Thymus (tissue), 11 donors: ENCODE measurements at regions not wholly inside any gene's neighbourhood (a gene's known extent, or its start where the extent isn't known, plus 50 kb on each side); places are given as distances from the start of the nearest gene placed in this dataset.

ENCODE experiments used
- DNase-seq, 9 donors: peaks; one replicate each; pipeline ENCODE4 v3.0.0-alpha.2; 2013; ENCODE audit warnings: low spot score in 9 of 9, low read depth in 6 of 9, missing footprints in 1 of 9
- H3K27ac ChIP-seq, 2 donors: one replicate each; pipeline ENCODE4 v1.5.1; 2013; ENCODE audit warnings: control low read depth in 1 of 2, low read depth in 1 of 2, low read length in 1 of 2, mild to moderate bottlenecking in 1 of 2, moderate library complexity in 1 of 2
- H3K27me3 ChIP-seq, 2 donors: one replicate each; pipeline ENCODE4 v1.5.1; 2013; ENCODE audit warnings: low read length in 1 of 2; ENCODE audit not compliant: control insufficient read depth in 2 of 2, insufficient read depth in 1 of 2
- H3K36me3 ChIP-seq, 2 donors: one replicate each; pipeline ENCODE4 v1.5.1; 2013; ENCODE audit warnings: low read length in 1 of 2, mild to moderate bottlenecking in 1 of 2, moderate library complexity in 1 of 2; ENCODE audit not compliant: control insufficient read depth in 2 of 2, insufficient read depth in 2 of 2
- H3K4me1 ChIP-seq, 2 donors: one replicate each; pipeline ENCODE4 v1.5.1; 2013; ENCODE audit warnings: low read length in 2 of 2; ENCODE audit not compliant: control insufficient read depth in 2 of 2, insufficient read depth in 2 of 2
- H3K4me3 ChIP-seq, 2 donors: one replicate each; pipeline ENCODE4 v1.5.1; 2013; ENCODE audit warnings: low read length in 2 of 2, control low read depth in 1 of 2, mild to moderate bottlenecking in 1 of 2
- H3K9me3 ChIP-seq, 2 donors: one replicate each; pipeline ENCODE4 v1.5.1; 2013; ENCODE audit warnings: low read length in 1 of 2, mild to moderate bottlenecking in 1 of 2; ENCODE audit not compliant: control insufficient read depth in 2 of 2, insufficient read depth in 1 of 2
- WGBS: extraction: QIAGEN DNeasy Blood & Tissue Kit; methylation state at CpG from one replicate; pipeline ENCODE4 v1.1.7; 2013; 5-methylcytosine and 5-hydroxymethylcytosine counted together
- donor health status: healthy.

GRCh38 chr13:64377606-64378005 lies 2852.5 kb downstream of the PCDH9 start:
- peaks cover 0 to 7% of the 10 kb centered on the region in 2 donors for H3K9me3 ChIP-seq
- no peaks in the 10 kb centered on the region for H3K27me3 ChIP-seq
- WGBS, result 83% methylated on average over 1 of the region's 1 CpG
- no peaks in the 10 kb centered on the region for H3K36me3 ChIP-seq
- H3K4me3 ChIP-seq, result no peak overlapping the region
- H3K27ac ChIP-seq, result no peak overlapping the region
- DNase-seq, result no peak
- H3K4me1 ChIP-seq, result no peaks in the 10 kb centered on the region

GRCh38 chr13:64371461-64371860 lies 2858.7 kb downstream of the PCDH9 start:
- no peak for DNase-seq
- H3K36me3 ChIP-seq, result no peaks in the 10 kb centered on the region
- no peaks in the 10 kb centered on the region for H3K27me3 ChIP-seq
- 94% methylated on average over 2 of the region's 2 CpGs for WGBS
- peaks cover 0 to 13% of the 10 kb centered on the region in 2 donors for H3K9me3 ChIP-seq
- no peak overlapping the region for H3K27ac ChIP-seq
- no peak overlapping the region for H3K4me3 ChIP-seq
- H3K4me1 ChIP-seq, result no peaks in the 10 kb centered on the region

GRCh38 chr13:64371045-64371444 lies 2859.1 kb downstream of the PCDH9 start:
- no peak overlapping the region for H3K4me3 ChIP-seq
- H3K36me3 ChIP-seq, result no peaks in the 10 kb centered on the region
- H3K27ac ChIP-seq, result no peak overlapping the region
- no peak for DNase-seq
- no peaks in the 10 kb centered on the region for H3K27me3 ChIP-seq
- H3K4me1 ChIP-seq, result no peaks in the 10 kb centered on the region
- peaks cover 0 to 13% of the 10 kb centered on the region in 2 donors for H3K9me3 ChIP-seq

- peaks cover 1 to 13% of the 10 kb centered on the region in 2 donors for H3K9me3 ChIP-seq
- WGBS, result 95% methylated on average over 5 of the region's 5 CpGs
- H3K36me3 ChIP-seq, result no peaks in the 10 kb centered on the region
- H3K4me1 ChIP-seq, result no peaks in the 10 kb centered on the region
- DNase-seq, result no peak
- H3K4me3 ChIP-seq, result no peak overlapping the region
- no peaks in the 10 kb centered on the region for H3K27me3 ChIP-seq
- no peak overlapping the region for H3K27ac ChIP-seq
Observed at GRCh38 chr13:64369121-64369520, 2861.0 kb downstream of the PCDH9 start.

- H3K4me1 ChIP-seq, result no peaks in the 10 kb centered on the region
- H3K9me3 ChIP-seq, result peaks cover 1 to 4% of the 10 kb centered on the region in 2 donors
- no peaks in the 10 kb centered on the region for H3K27me3 ChIP-seq
- 95% methylated on average over 2 of the region's 2 CpGs for WGBS
- H3K27ac ChIP-seq, result no peak overlapping the region
- DNase-seq, result no peak
- no peaks in the 10 kb centered on the region for H3K36me3 ChIP-seq
- no peak overlapping the region for H3K4me3 ChIP-seq
Observed at GRCh38 chr13:64362564-64362963, 2867.6 kb downstream of the PCDH9 start.

GRCh38 chr13:64347664-64348063 lies 2882.5 kb downstream of the PCDH9 start:
- no peak overlapping the region for H3K27ac ChIP-seq
- H3K27me3 ChIP-seq, result no peaks in the 10 kb centered on the region
- DNase-seq, result no peak
- H3K4me3 ChIP-seq, result no peak overlapping the region
- H3K4me1 ChIP-seq, result no peaks in the 10 kb centered on the region
- WGBS, result 90% methylated on average over 2 of the region's 2 CpGs
- no peaks in the 10 kb centered on the region for H3K9me3 ChIP-seq
- no peaks in the 10 kb centered on the region for H3K36me3 ChIP-seq

- DNase-seq, result no peak
- Histone ChIP-seq H3K27ac (no peak overlapping the region), H3K27me3 (no peaks in the 10 kb centered on the region), H3K4me3 (no peak overlapping the region), H3K4me1 (no peaks in the 10 kb centered on the region), H3K9me3 (no peaks in the 10 kb centered on the region), H3K36me3 (no peaks in the 10 kb centered on the region)
- WGBS, result 77% methylated on average over 8 of the region's 8 CpGs
Observed at GRCh38 chr13:64339373-64340063, 2890.6 kb downstream of the PCDH9 start.

- Histone ChIP-seq H3K36me3 (no peaks in the 10 kb centered on the region), H3K27me3 (no peaks in the 10 kb centered on the region), H3K4me1 (no peaks in the 10 kb centered on the region), H3K4me3 (no peak overlapping the region), H3K27ac (no peak overlapping the region), H3K9me3 (peaks cover 0 to 4% of the 10 kb centered on the region in 2 donors)
- WGBS, result 70% methylated on average over 1 of the region's 1 CpG
- no peak for DNase-seq
Observed at GRCh38 chr13:64338671-64339070, 2891.5 kb downstream of the PCDH9 start.

- Histone ChIP-seq H3K4me1 (no peaks in the 10 kb centered on the region), H3K36me3 (no peaks in the 10 kb centered on the region), H3K4me3 (no peak overlapping the region), H3K27ac (no peak overlapping the region), H3K27me3 (no peaks in the 10 kb centered on the region), H3K9me3 (peaks cover 0 to 4% of the 10 kb centered on the region in 2 donors)
- 92% methylated on average over 3 of the region's 3 CpGs for WGBS
- DNase-seq, result no peak
Observed at GRCh38 chr13:64333888-64334287, 2896.2 kb downstream of the PCDH9 start.
